CD4-positive, alpha-beta T cell treated with Interleukin-6 for 4 hours (primary cell): ENCODE measurements at regions not wholly inside any gene's neighbourhood (a gene's known extent, or its start where the extent isn't known, plus 50 kb on each side); places are given as distances from the start of the nearest gene placed in this dataset.
A peak's percentile ranks its signal among the peaks of the same experiment; 100 is the strongest.
"Not testable (repeated sequence)": the region's sequence is repeated elsewhere in the genome, so short reads cannot be mapped to it uniquely, and the experiment has no call there.

Experiments
- DNase-seq: peaks from one replicate; pipeline ENCODE4 v3.0.0-alpha.2; 2020; ENCODE audit warnings: mixed read lengths

DNA sequence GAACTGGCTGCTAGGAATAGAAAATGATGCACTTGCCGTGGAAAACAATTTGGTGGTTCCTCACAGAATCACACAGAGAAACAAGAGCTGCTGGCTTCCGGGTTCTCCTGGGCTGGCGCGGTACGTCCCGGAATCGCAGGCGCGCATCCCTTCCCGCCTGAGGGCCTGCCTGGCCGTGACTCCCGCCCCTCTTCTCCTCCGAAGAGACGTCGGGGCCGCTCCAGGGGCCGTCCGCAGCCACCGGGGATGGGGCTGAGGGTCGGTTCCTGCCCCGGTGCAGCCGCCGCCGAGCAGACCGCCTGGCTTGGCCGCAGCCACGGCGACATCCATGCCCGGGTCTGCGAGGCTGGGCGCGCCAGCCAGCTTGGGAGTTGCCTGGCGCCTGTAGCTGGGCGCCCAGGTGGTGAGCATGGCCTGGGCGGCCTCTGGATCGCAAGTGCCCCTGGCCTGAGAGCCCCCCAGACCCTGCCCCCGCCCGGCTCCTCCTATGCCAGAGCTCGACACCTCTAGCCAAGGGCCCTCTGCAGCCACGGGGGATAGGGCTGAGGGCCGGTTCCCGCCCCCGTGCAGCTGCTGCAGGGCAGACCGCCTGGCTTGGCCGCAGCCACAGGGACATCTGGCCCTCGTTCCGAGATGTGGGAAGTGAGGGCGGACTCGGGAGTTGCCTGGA is 83.9 kb upstream of the ZNG1F start:
- peak; percentile 10 for DNase-seq

DNA sequence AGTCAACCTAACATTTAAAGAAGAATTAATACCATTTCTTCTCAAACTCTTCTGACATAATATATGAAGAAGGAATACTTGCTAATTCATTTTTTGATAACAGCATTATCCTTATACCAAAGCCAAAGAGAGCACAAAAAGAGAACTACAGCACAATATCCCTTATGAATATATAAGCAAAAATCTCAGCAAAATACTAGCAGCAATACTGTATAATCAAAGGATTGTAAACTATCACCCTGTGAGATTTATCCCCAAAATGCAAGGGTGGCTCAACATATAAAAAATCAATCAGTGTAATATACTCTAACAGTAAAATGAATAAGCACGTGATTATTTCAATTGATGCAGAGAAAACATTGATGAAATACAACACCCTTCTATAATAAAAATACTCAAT is 81.9 kb upstream of the ZNG1F start:
- DNase-seq, result not testable (repeated sequence)

DNA sequence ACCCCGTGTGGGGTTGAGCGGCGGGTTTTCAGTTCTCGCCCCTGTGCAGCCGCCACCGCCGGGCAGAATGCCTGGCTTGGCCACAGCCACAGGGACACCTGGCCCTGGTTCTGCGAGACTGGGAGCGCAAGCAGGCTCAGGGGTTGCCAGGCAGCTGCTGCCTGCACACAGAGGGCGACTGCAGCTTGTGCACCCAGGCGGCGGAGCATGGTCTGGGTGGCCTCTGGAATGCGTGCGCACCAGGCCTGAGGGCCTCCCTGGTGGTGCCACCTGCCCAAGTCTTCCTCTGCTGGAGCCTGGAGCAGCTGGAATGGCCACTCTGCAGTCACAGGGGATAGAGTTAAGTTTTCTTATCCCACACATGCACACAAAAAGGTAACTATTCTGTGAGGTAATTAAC is 80.4 kb upstream of the ZNG1F start:
- not testable (repeated sequence) for DNase-seq

- DNase-seq, result not testable (repeated sequence)
Measured at GRCh38 chr9:41269054-41269453, 79.9 kb upstream of the ZNG1F start.

DNA sequence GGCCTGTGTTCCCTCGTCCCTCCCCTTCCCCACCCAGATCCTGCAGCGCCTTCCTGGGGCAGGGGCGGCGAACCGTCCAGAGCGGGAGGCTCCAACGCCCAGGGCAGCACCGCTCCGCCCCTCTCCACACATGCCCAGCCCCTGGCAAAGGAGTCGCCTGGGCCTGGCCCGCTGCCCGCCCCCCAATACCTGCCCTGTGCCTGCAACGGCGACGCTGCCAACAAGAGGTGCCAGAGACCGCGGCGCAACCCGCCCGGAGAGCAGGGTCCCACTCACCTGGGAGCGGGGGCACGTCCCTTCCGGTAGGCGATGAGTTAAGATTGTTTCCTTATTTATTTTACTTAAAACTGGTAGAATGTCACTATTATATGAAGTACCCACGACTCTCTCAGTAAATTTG is 77.5 kb upstream of the ZNG1F start:
- DNase-seq, result not testable (repeated sequence)

DNA sequence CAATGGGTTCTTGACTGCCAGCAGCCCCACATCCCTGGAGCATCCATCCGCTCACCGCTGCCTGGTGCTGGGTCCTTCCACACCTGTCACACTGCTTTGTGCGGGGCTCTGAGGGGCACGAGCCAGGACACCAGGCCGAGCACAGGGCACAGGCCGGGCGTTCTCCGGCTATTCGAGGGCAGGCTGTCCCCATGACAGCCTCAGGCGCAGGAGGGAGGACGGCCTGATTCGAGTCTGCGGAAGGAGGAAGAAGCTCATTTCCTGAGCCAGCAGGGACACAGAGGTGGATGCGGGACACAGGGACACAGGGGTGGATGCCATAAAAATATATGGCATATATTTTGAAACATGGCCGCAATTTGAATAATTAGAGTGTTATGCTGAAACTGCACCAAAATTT is 76.9 kb upstream of the ZNG1F start:
- DNase-seq, result not testable (repeated sequence)

DNA sequence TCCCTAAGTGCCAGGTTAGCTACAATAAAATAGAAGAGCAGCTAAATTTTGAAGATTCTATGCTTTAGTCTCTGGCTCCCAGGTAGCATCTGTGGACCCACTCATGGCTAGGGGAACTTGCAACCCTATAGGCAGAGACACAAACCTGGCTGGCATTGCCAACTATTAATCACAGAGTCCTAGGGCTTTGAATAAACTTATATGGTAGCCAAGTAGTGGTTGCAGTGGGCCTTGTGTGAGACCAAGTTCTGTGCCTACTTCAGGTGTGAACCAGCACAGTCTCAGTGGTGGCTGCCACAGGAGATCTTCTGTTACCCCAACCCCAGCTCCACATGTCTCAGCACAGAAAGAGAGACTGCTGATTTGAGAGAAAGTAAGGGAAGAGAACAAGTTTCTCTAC is 62.9 kb upstream of the ZNG1F start:
- not testable (repeated sequence) for DNase-seq

- not testable (repeated sequence) for DNase-seq
Measured at GRCh38 chr9:41251101-41251500, 62.0 kb upstream of the ZNG1F start.

- DNase-seq, result not testable (repeated sequence)
Measured at GRCh38 chr9:41246702-41247101, 57.6 kb upstream of the ZNG1F start.
